Epithelial cell of proximal tubule (primary cell): ENCODE measurements at regions not wholly inside any gene's neighbourhood (a gene's known extent, or its start where the extent isn't known, plus 50 kb on each side); places are given as distances from the start of the nearest gene placed in this dataset.

Experiments
- DNase-seq: peaks from one replicate; pipeline ENCODE4 v3.0.0-alpha.2; 2011; ENCODE audit warnings: low read depth
- H3K4me3 ChIP-seq: 2 replicates; pipeline ENCODE4 v1.5.1; 2011; ENCODE audit warnings: low read depth, mild to moderate bottlenecking, low read length
- TF ChIP-seq, protein P1 (sequence below): conservative IDR thresholded peaks from 2 replicates; pipeline ENCODE4 v1.5.1; 2012; ENCODE audit warnings: low read depth, mild to moderate bottlenecking, low read length

- H3K4me3 ChIP-seq: no peak overlapping the region
- TF ChIP-seq, protein P1, sequence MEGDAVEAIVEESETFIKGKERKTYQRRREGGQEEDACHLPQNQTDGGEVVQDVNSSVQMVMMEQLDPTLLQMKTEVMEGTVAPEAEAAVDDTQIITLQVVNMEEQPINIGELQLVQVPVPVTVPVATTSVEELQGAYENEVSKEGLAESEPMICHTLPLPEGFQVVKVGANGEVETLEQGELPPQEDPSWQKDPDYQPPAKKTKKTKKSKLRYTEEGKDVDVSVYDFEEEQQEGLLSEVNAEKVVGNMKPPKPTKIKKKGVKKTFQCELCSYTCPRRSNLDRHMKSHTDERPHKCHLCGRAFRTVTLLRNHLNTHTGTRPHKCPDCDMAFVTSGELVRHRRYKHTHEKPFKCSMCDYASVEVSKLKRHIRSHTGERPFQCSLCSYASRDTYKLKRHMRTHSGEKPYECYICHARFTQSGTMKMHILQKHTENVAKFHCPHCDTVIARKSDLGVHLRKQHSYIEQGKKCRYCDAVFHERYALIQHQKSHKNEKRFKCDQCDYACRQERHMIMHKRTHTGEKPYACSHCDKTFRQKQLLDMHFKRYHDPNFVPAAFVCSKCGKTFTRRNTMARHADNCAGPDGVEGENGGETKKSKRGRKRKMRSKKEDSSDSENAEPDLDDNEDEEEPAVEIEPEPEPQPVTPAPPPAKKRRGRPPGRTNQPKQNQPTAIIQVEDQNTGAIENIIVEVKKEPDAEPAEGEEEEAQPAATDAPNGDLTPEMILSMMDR: no peak
- no peak for DNase-seq
Measured at GRCh38 chr17:72253597-72253996, 132.8 kb downstream of the SOX9 start.

GRCh38 chr17:72254808-72255449 lies 134.1 kb downstream of the SOX9 start:
- DNase-seq: no peak

DNA sequence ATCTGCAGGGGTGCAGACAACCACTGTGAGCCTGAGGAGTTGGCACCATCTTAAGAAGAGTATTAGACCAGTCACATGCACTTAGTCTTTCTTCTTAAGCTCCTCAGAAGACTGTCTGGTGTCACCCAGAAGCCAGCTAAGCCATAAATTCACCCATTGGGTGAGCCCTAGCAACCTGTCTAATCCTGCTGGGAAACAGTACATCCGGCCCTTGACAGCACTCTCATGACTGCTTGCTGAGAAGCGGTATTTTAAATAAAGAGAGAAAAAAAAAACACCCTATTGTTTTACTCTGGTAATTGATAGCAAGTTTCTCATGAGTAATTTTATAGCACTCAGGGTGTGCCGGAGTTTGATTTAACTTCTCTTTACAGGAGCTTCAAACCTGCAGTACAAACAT lies 134.7 kb downstream of the SOX9 start:
- TF ChIP-seq, protein P1: no peak
- H3K4me3 ChIP-seq: no peak overlapping the region
- DNase-seq: no peak

More at GRCh38 chr17:72254808-72255449, 134.1 kb downstream of the SOX9 start:
- H3K4me3 ChIP-seq: no peak overlapping the region
- TF ChIP-seq, protein P1: no peak

DNA sequence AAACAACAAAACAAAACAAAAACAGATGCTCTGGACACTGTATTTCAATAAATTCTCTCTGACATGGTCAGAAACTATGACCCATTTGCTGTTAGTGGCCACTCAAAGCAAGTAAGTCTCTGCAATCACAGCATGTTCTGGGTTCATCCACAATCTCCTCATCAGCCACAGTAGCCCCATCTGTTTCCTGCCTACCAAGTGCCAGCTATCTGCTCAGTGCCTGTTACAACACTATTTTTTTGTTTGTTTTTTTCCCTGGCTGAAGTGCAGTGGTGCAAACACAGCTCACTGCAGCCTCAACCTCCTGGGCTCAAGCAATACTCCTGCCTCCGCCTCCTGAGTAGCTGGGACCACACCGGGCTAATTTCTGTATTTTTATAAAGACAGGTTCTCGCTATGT lies 137.9 kb downstream of the SOX9 start:
- no peak for DNase-seq
- TF ChIP-seq, protein P1: no peak
- no peak overlapping the region for H3K4me3 ChIP-seq

DNA sequence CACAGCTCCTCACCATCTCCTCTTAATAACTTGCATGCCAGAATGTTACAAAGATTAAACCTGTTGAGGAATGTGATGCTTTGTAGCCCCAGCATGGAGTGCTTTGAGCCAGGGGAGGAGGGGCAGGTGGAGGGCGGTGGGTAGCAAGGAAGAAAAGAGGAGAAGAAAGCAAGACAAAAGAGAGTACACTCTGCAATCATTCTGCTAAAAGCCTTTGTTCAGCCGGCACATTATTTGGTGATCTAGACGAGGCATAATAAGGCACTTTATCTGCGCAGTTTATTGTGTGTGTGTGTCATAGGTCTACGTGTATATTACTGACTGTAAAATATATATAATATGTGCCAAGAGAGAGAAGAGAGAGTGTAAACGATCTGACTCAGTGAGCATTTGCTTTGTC lies 139.1 kb downstream of the SOX9 start:
- TF ChIP-seq, protein P1: no peak
- H3K4me3 ChIP-seq: no peak overlapping the region
- DNase-seq: no peak

GRCh38 chr17:72262766-72263165 lies 141.9 kb downstream of the SOX9 start:
- TF ChIP-seq, protein P1: no peak
- no peak for DNase-seq
- no peak overlapping the region for H3K4me3 ChIP-seq
